ENCODE measurements at regions not wholly inside any gene's neighbourhood (a gene's known extent, or its start where the extent isn't known, plus 50 kb on each side); places are given as distances from the start of the nearest gene placed in this dataset.
A peak's percentile ranks its signal among the peaks of the same experiment; 100 is the strongest.

- Histone ChIP-seq H4K8ac (ENCODE audit: low read length) (no peak overlapping the region), H3K4me2 (ENCODE audit: low read length, poor library complexity, severe bottlenecking) (peak overlapping the region; percentile 20), H2BK15ac (ENCODE audit: low read depth, poor library complexity, severe bottlenecking) (no peak overlapping the region), H3K23ac (ENCODE audit: low read length in 2 of 2) (no peak overlapping the region), H3K36me3 (ENCODE audit: control insufficient read depth in 1 of 2, insufficient read depth in 2 of 2, low read depth in 1 of 2, low read length in 2 of 2) (no peaks in the 10 kb centered on the region), H3K27ac (ENCODE audit: low read length, poor library complexity, severe bottlenecking) (peak overlapping the region; percentile 83), H3K79me1 (replicated peaks; ENCODE audit: low read length, poor library complexity, severe bottlenecking) (no peaks in the 10 kb centered on the region), H2BK12ac (ENCODE audit: low read length in 2 of 2) (no peak overlapping the region), H2AK5ac (ENCODE audit: low read length, severe bottlenecking) (no peak overlapping the region), H3K14ac (ENCODE audit: low read length in 2 of 2) (no peak overlapping the region), H3K18ac (ENCODE audit: low read depth in 1 of 2, low read length in 2 of 2) (no peak overlapping the region), H3K4me3 (ENCODE audit: insufficient read depth in 1 of 2, low read depth in 1 of 2, low read length in 2 of 2) (no peak overlapping the region), H2AFZ (ENCODE audit: low read depth, low read length) (no peak overlapping the region), H3K9ac (ENCODE audit: low read length) (peak overlapping the region; percentile 25), H3K4ac (ENCODE audit: low read depth in 1 of 2, low read length in 2 of 2) (no peak overlapping the region), H4K91ac (ENCODE audit: low read length) (no peak overlapping the region), H2BK5ac (ENCODE audit: low read depth, low read length, poor library complexity, severe bottlenecking) (no peak overlapping the region), H3K27me3 (ENCODE audit: control insufficient read depth in 1 of 2, insufficient read depth in 1 of 2, low read length in 2 of 2) (peaks cover 8 to 31% of the 10 kb centered on the region in 2 experiments), H2BK120ac (ENCODE audit: low read depth, low read length) (no peak overlapping the region), H3K4me1 (ENCODE audit: control insufficient read depth, insufficient read depth, low read depth, low read length) (peaks cover 14% of the 10 kb centered on the region), H3K9me3 (ENCODE audit: control insufficient read depth, low read length) (peaks cover 2% of the 10 kb centered on the region)
- peak; percentile 93 for DNase-seq
- 2% methylated on average over 4 of the region's 5 CpGs for WGBS
These were observed 104.5 kb downstream of the RPLP1 start for GRCh38 chr15:69557020-69557706.

DNA sequence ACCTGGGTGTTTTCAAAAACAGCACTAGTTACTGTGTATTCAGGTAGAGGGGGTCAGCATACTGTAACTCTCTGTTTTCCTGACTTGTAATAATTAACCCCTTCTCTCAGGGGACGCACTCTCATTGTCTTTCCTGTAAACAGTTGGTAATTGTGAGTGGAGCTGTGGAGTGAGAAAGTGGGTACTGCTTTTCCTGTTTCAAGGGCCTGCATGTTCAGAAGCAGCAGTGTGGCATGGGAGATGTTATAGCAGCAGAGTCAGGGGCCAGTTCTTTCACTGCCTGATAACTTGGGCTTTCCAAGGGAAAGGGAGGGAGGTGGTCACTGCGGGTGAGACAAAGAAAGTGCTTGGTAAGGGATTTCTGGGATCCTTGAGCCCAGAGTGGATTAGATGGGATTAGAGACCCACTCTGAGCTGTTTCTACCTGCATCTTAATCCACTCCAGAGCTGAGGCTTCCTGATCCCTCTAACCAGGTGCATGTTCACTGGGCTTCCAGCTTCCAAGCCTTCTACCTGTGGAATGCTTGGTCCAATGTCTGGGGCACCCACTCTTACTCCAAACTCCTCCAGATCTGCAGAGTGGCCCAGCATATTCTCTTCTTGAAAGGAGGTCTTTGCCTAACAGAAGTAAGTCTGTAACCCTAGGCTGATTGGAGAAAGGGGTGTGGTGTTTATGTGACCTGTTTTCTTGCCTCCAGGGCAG, 105.2 kb downstream of the RPLP1 start:
- no peak overlapping the region for H2BK5ac ChIP-seq (ENCODE audit: low read depth, low read length, poor library complexity, severe bottlenecking)
- H3K9me3 ChIP-seq (ENCODE audit: control insufficient read depth, low read length): no peaks in the 10 kb centered on the region
- no peaks in the 10 kb centered on the region for H3K36me3 ChIP-seq (ENCODE audit: control insufficient read depth in 1 of 2, insufficient read depth in 2 of 2, low read depth in 1 of 2, low read length in 2 of 2)
- H3K4me1 ChIP-seq (ENCODE audit: control insufficient read depth, insufficient read depth, low read depth, low read length): peaks cover 14% of the 10 kb centered on the region
- H3K4me3 ChIP-seq (ENCODE audit: insufficient read depth in 1 of 2, low read depth in 1 of 2, low read length in 2 of 2): no peak overlapping the region
- no peak overlapping the region for H4K8ac ChIP-seq (ENCODE audit: low read length)
- H2AFZ ChIP-seq (ENCODE audit: low read depth, low read length): no peak overlapping the region
- H2BK120ac ChIP-seq (ENCODE audit: low read depth, low read length): no peak overlapping the region
- H2AK5ac ChIP-seq (ENCODE audit: low read length, severe bottlenecking): peak overlapping the region; percentile 50
- H3K4ac ChIP-seq (ENCODE audit: low read depth in 1 of 2, low read length in 2 of 2): no peak overlapping the region
- no peak for DNase-seq
- no peak overlapping the region for H3K4me2 ChIP-seq (ENCODE audit: low read length, poor library complexity, severe bottlenecking)
- H3K79me1 ChIP-seq (replicated peaks; ENCODE audit: low read length, poor library complexity, severe bottlenecking): no peaks in the 10 kb centered on the region
- no peak overlapping the region for H3K18ac ChIP-seq (ENCODE audit: low read depth in 1 of 2, low read length in 2 of 2)
- H3K14ac ChIP-seq (ENCODE audit: low read length in 2 of 2): no peak overlapping the region
- peaks cover 13 to 25% of the 10 kb centered on the region in 2 experiments for H3K27me3 ChIP-seq (ENCODE audit: control insufficient read depth in 1 of 2, insufficient read depth in 1 of 2, low read length in 2 of 2)
- H3K23ac ChIP-seq (ENCODE audit: low read length in 2 of 2): no peak overlapping the region
- WGBS: 62% methylated on average over 2 of the region's 2 CpGs
- peak overlapping the region; percentile 83 for H3K27ac ChIP-seq (ENCODE audit: low read length, poor library complexity, severe bottlenecking)
- no peak overlapping the region for H4K91ac ChIP-seq (ENCODE audit: low read length)
- no peak overlapping the region for H2BK15ac ChIP-seq (ENCODE audit: low read depth, poor library complexity, severe bottlenecking)
- peak overlapping the region; percentile 1 for H3K9ac ChIP-seq (ENCODE audit: low read length)
- H2BK12ac ChIP-seq (ENCODE audit: low read length in 2 of 2): peak overlapping the region; percentile 5 to 56

DNA sequence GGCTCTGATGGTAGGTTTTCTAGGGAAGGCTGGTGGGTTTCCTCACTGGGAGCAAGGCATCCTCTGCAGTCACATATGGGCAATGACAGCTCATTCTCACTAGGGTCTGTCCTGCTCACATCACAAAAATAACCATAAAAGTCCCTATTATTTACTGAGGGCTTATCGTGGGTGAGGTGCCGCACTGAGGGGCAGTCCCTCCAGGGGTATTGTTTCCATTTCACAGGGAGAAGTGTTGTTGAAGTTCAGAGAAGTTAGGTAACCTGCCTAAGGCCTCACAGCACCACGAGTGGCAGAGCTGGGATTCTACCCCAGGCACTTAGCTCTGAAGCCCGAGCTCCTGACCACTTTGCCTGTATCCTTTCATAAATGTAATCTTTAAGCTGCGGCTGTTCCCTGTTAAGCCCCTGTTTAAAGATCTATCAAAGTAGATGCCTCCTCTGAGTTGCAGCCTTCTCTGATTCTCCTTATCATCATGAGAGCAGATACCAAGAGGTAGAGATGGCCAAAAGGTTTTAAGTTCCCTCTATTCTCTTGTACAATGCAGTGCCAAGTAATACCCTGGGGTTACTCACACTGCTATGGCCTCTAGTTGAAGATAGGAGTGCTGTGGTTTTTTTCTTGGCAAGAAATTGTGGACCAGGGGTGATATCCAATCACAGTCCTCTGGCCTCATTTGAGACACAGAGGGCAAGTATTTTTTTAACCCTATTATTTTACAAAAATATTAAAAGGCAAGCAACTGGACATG, 107.0 kb downstream of the RPLP1 start:
- H2AFZ ChIP-seq (ENCODE audit: low read depth, low read length): no peak overlapping the region

More for the DNA sequence above, 107.0 kb downstream of the RPLP1 start:
- Histone ChIP-seq H4K91ac (ENCODE audit: low read length) (no peak overlapping the region), H3K9me3 (ENCODE audit: control insufficient read depth, low read length) (no peaks in the 10 kb centered on the region), H2BK12ac (ENCODE audit: low read length in 2 of 2) (no peak overlapping the region), H2BK5ac (ENCODE audit: low read depth, low read length, poor library complexity, severe bottlenecking) (no peak overlapping the region), H3K79me1 (replicated peaks; ENCODE audit: low read length, poor library complexity, severe bottlenecking) (no peaks in the 10 kb centered on the region), H4K8ac (ENCODE audit: low read length) (no peak overlapping the region), H2BK15ac (ENCODE audit: low read depth, poor library complexity, severe bottlenecking) (no peak overlapping the region), H3K27me3 (ENCODE audit: control insufficient read depth in 1 of 2, insufficient read depth in 1 of 2, low read length in 2 of 2) (peaks cover 14 to 16% of the 10 kb centered on the region in 2 experiments), H2BK120ac (ENCODE audit: low read depth, low read length) (no peak overlapping the region), H3K4ac (ENCODE audit: low read depth in 1 of 2, low read length in 2 of 2) (no peak overlapping the region), H3K9ac (ENCODE audit: low read length) (no peak overlapping the region), H2AK5ac (ENCODE audit: low read length, severe bottlenecking) (peak overlapping the region; percentile 38), H3K4me3 (ENCODE audit: insufficient read depth in 1 of 2, low read depth in 1 of 2, low read length in 2 of 2) (no peak overlapping the region), H3K23ac (ENCODE audit: low read length in 2 of 2) (no peak overlapping the region), H3K36me3 (ENCODE audit: control insufficient read depth in 1 of 2, insufficient read depth in 2 of 2, low read depth in 1 of 2, low read length in 2 of 2) (no peaks in the 10 kb centered on the region), H3K27ac (ENCODE audit: low read length, poor library complexity, severe bottlenecking) (no peak overlapping the region), H3K18ac (ENCODE audit: low read depth in 1 of 2, low read length in 2 of 2) (no peak overlapping the region), H3K4me2 (ENCODE audit: low read length, poor library complexity, severe bottlenecking) (no peak overlapping the region), H3K14ac (ENCODE audit: low read length in 2 of 2) (no peak overlapping the region), H3K4me1 (ENCODE audit: control insufficient read depth, insufficient read depth, low read depth, low read length) (peaks cover 14% of the 10 kb centered on the region)
- WGBS: 69% methylated on average over 5 of the region's 5 CpGs
- DNase-seq: no peak
